ENCODE measurements at regions not wholly inside any gene's neighbourhood (a gene's known extent, or its start where the extent isn't known, plus 50 kb on each side); places are given as distances from the start of the nearest gene placed in this dataset.

- TF ChIP-seq CTCF (IDR thresholded peaks at IDR 0.05) (no peak), POLR2AphosphoS5 (IDR thresholded peaks at IDR 0.05; ENCODE audit: low read depth, low read length) (no peak)
Observed at GRCh38 chr5:112064956-112065355, 308.0 kb upstream of the NREP start.

Data from Panc1 (cell line).